HepG2 (cell line): ENCODE measurements at regions not wholly inside any gene's neighbourhood (a gene's known extent, or its start where the extent isn't known, plus 50 kb on each side); places are given as distances from the start of the nearest gene placed in this dataset.

Experiments
- ATAC-seq: fragments of 200-7000 bp; cut with Tn5 transposase; 3 replicates; pipeline ENCODE4 v1.9.1; 2020; ENCODE audit warnings: mild to moderate bottlenecking, moderate library complexity
- BruUV-seq: library from RNA; stranded (reverse); fragments of 400-500 nt; replicated peaks from 2 replicates; lab custom pipeline; 2021; lab: Mats Ljungman, UMichigan
- CTCF ChIA-PET: fragments of 300-600 bp; formaldehyde crosslinking; extraction: SDS; loops from one replicate; lab custom pipeline; 2021; ENCODE audit warnings: low total read pairs, inconsistent platforms, low intra/inter-chr PET ratio; lab: Yijun Ruan, JAX
- POLR2A ChIA-PET: fragments of 350-600 bp; sonication (Branson Sonifier 250); formaldehyde crosslinking; loops from one replicate; lab custom pipeline; 2020; ENCODE audit warnings: antibody characterized with exemption, inconsistent platforms; lab: Yijun Ruan, JAX
- DNase-seq: peaks from one replicate; pipeline ENCODE4 v3.0.0-alpha.2; 2015; ENCODE audit warnings: low spot score
- FAIRE-seq: peaks from 3 replicates; lab custom pipeline; 2011; peaks lifted over from hg19 to GRCh38; lab: Jason Lieb, UNC
- H2AFZ ChIP-seq: one replicate; pipeline ENCODE4 v1.6.1; 2011; ENCODE audit warnings: low read length, inconsistent platforms
- H3K27ac ChIP-seq: fragments of 300-600 bp; 3 replicates; pipeline ENCODE4 v1.8.0; 2011; ENCODE audit warnings: mixed run types, mild to moderate bottlenecking, mixed read lengths, low read length, inconsistent platforms; ENCODE audit not compliant: insufficient read depth; ENCODE audit errors: extremely low read length
- H3K27me3 ChIP-seq, 2 experiments: fragments of 200-600 bp in 1 of 2; 2 replicates in 1 of 2; 3 replicates in 1 of 2; pipeline versions ENCODE4 v1.6.0 to v1.8.0; 2011; ENCODE audit warnings: low read length in 2 of 2, mild to moderate bottlenecking in 2 of 2, moderate library complexity in 2 of 2, inconsistent platforms in 1 of 2; ENCODE audit not compliant: insufficient read depth in 2 of 2, control insufficient read depth in 1 of 2
- H3K36me3 ChIP-seq, 2 experiments: fragments of 200-600 bp in 1 of 2; replicated peaks in 1 of 2; 2 replicates in 1 of 2; 3 replicates in 1 of 2; pipeline versions ENCODE4 v1.5.1 to v1.8.0; 2011; ENCODE audit warnings: low read length in 2 of 2, inconsistent platforms in 1 of 2; ENCODE audit not compliant: insufficient read depth in 2 of 2, control insufficient read depth in 1 of 2
- H3K4me1 ChIP-seq: 2 replicates; pipeline ENCODE4 v1.5.1; 2012; ENCODE audit warnings: low read length, inconsistent platforms; ENCODE audit not compliant: insufficient read depth
- H3K4me2 ChIP-seq: 2 replicates; pipeline ENCODE4 v1.6.0; 2011; ENCODE audit warnings: low read depth, low read length, inconsistent platforms
- H3K4me3 ChIP-seq, 3 experiments: fragments of 200-600 bp in 1 of 3; sonication (generic), shearing (Covaris generic) in 1 of 3; replicated peaks in 1 of 3; 2 replicates each; pipeline ENCODE4 v1.5.1; 2011 to 2016; ENCODE audit warnings: low read length in 3 of 3, inconsistent platforms in 2 of 3, low read depth in 2 of 3, mild to moderate bottlenecking in 2 of 3, control low read depth in 1 of 3, mixed read lengths in 1 of 3; ENCODE audit not compliant: insufficient read depth in 1 of 3
- H3K79me2 ChIP-seq: one replicate; pipeline ENCODE4 v1.6.1; 2011; ENCODE audit warnings: low read length, inconsistent platforms; ENCODE audit not compliant: insufficient read depth
- H3K9ac ChIP-seq: 2 replicates; pipeline ENCODE4 v1.6.0; 2011; ENCODE audit warnings: mild to moderate bottlenecking, low read depth, low read length, inconsistent platforms; ENCODE audit not compliant: insufficient read depth
- H3K9me3 ChIP-seq: 2 replicates; pipeline ENCODE4 v1.5.1; 2012; ENCODE audit warnings: mild to moderate bottlenecking, low read length
- H4K20me1 ChIP-seq: 2 replicates; pipeline ENCODE4 v1.6.0; 2011; ENCODE audit warnings: inconsistent platforms, mild to moderate bottlenecking, low read length, moderate library complexity; ENCODE audit not compliant: insufficient read depth
- BCL6 ChIP-seq: IDR thresholded peaks from 2 replicates; pipeline ENCODE4 v1.6.1; 2016; ENCODE audit warnings: missing genetic modification reagents, missing compliant biosample characterization
- ETV6 ChIP-seq: sonication (generic); formaldehyde crosslinking; conservative IDR thresholded peaks from 2 replicates; pipeline ENCODE4 v1.4.0; 2020; ENCODE audit warnings: missing genetic modification reagents
- HNF4A ChIP-seq: sonication (generic); formaldehyde crosslinking; IDR thresholded peaks from 2 replicates; pipeline ENCODE4 v1.4.0; 2020; ENCODE audit warnings: missing genetic modification reagents
- KLF9 ChIP-seq: IDR thresholded peaks from 2 replicates; pipeline ENCODE4 v1.6.1; 2016; ENCODE audit warnings: low read depth
- POLR2AphosphoS5 ChIP-seq: IDR thresholded peaks from 2 replicates; pipeline ENCODE4 v1.6.1; 2012; ENCODE audit warnings: low read depth, low read length
- RXRA ChIP-seq: sonication (generic); formaldehyde crosslinking; IDR thresholded peaks from 2 replicates; pipeline ENCODE4 v1.5.1; 2020; ENCODE audit warnings: missing genetic modification reagents
- SRY ChIP-seq: sonication (generic); formaldehyde crosslinking; IDR thresholded peaks from 2 replicates; pipeline ENCODE4 v1.8.0; 2022; ENCODE audit warnings: mild to moderate bottlenecking, missing genetic modification reagents
- TP53 ChIP-seq: sonication (generic); formaldehyde crosslinking; conservative IDR thresholded peaks from 2 replicates; pipeline ENCODE4 v1.4.0; 2020; ENCODE audit warnings: missing genetic modification reagents
- ZBTB38 ChIP-seq: sonication (generic); formaldehyde crosslinking; IDR thresholded peaks from 2 replicates; pipeline ENCODE4 v1.5.1; 2020; ENCODE audit warnings: mild to moderate bottlenecking, missing genetic modification reagents
- ZNF605 ChIP-seq: sonication (generic); formaldehyde crosslinking; IDR thresholded peaks from 2 replicates; pipeline ENCODE4 v1.8.0; 2022; ENCODE audit warnings: mild to moderate bottlenecking, missing genetic modification reagents
- ZSCAN31 ChIP-seq: sonication (generic); formaldehyde crosslinking; IDR thresholded peaks from 2 replicates; pipeline ENCODE4 v1.5.0; 2020; ENCODE audit warnings: low read depth, mild to moderate bottlenecking, missing genetic modification reagents
- WGBS: methylation state at CpG from one replicate; pipeline ENCODE4 v1.1.6; 2017; ENCODE audit warnings: low lambda C conversion rate; 5-methylcytosine and 5-hydroxymethylcytosine counted together
- in situ Hi-C: cut with HindIII; loops from 2 replicates; pipeline ENCODE4 v1.10.0; 2017; ENCODE audit warnings: low pct_unique_long_range_greater_than_20kb; ENCODE audit not compliant: extremely low pct_ligation_motif_present
- intact Hi-C: fragments of 100-400 bp; cut with micrococcal nuclease; formaldehyde crosslinking; loops from one replicate; pipeline ENCODE4 v1.10.0; 2022; ENCODE audit not compliant: unreplicated experiment
- TF ChIP-seq, protein P1 (sequence below): sonication (generic); formaldehyde crosslinking; IDR thresholded peaks from 2 replicates; pipeline ENCODE4 v1.4.0; 2020; ENCODE audit warnings: mild to moderate bottlenecking, missing genetic modification reagents
- TF ChIP-seq, protein P2 (sequence below): sonication (generic); formaldehyde crosslinking; IDR thresholded peaks from 2 replicates; pipeline ENCODE4 v1.9.0; 2021; ENCODE audit warnings: missing genetic modification reagents, borderline replicate concordance
- TF ChIP-seq, protein P3 (sequence below): sonication (generic); formaldehyde crosslinking; conservative IDR thresholded peaks from 2 replicates; pipeline ENCODE4 v1.4.0; 2020; ENCODE audit warnings: missing genetic modification reagents

DNA sequence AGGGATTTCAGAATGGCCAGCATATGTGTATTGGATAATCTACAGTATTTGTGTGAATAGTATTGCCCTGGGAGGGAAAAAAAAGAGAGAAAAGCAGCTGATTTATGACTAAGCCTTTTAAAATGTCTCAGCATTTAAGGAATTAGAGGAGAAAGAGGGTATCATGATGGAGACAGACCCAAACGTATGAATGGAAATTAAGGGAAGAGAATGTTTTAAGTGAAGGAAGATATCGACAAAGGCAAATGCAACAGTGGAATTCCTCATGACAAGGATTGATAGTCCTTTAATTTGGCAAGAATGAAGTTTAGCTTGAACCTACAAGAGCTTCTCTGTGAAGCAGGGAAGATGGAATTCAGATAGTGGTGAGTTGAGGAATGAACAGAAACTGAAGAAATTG, 367.3 kb upstream of the POU3F2 start:
- intact Hi-C loops (no loop called here), in situ Hi-C loops (no loop called here)
- Histone ChIP-seq H3K27ac (no peak overlapping the region), H3K4me3 (no peak overlapping the region), H3K4me1 (no peaks in the 10 kb centered on the region), H3K4me2 (no peak overlapping the region), H3K9ac (no peak overlapping the region), H3K9me3 (no peaks in the 10 kb centered on the region), H3K36me3 (no peaks in the 10 kb centered on the region), H3K27me3 (no peaks in the 10 kb centered on the region), H3K79me2 (no peaks in the 10 kb centered on the region), H4K20me1 (no peaks in the 10 kb centered on the region), H2AFZ (no peak overlapping the region)
- POLR2A ChIA-PET: no interaction called here
- WGBS: 1% methylated on average over 2 of the region's 2 CpGs
- TF ChIP-seq ETV6 (CRISPR knock-in tag) (no peak), ZNF605 (CRISPR knock-in tag) (no peak), ZSCAN31 (CRISPR knock-in tag) (no peak), SRY (CRISPR knock-in tag) (no peak)
- BruUV-seq: no TSS peak
- no peak for DNase-seq
- ATAC-seq: no peak
- CTCF ChIA-PET: no interaction called here
- FAIRE-seq: no peak

DNA sequence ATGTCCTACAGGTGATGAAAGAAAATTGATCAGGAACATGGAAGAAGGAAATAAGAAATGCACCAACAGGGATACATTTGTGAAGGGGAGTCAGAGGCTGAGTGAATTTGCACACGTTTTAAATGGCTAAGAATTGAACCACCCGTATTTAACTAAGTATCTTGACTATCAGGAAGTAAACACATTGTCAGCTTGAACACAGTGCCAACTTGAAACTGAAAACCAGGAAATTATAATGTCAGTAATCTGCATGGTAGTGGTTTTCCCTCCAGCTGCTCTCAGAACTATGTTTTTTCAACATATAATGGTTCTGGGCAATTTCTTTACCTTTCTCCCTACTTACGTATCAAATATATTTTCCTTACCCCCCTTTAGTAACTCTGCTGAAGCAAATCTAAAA, 366.5 kb upstream of the POU3F2 start:
- Histone ChIP-seq H3K36me3 (no peaks in the 10 kb centered on the region), H3K4me3 (no peak overlapping the region), H3K9me3 (no peaks in the 10 kb centered on the region), H3K79me2 (no peaks in the 10 kb centered on the region), H3K27me3 (no peaks in the 10 kb centered on the region), H4K20me1 (no peaks in the 10 kb centered on the region), H3K4me2 (no peak overlapping the region), H2AFZ (no peak overlapping the region), H3K27ac (no peak overlapping the region), H3K9ac (no peak overlapping the region), H3K4me1 (no peaks in the 10 kb centered on the region)
- no TSS peak for BruUV-seq
- DNase-seq: no peak
- POLR2A ChIA-PET: no interaction called here
- WGBS: 0% methylated on average over 3 of the region's 3 CpGs
- intact Hi-C loops: no loop called here
- in situ Hi-C loops: no loop called here
- no peak for FAIRE-seq
- CTCF ChIA-PET: no interaction called here
- no peak for ATAC-seq
- TF ChIP-seq KLF9 (CRISPR knock-in tag) (no peak), ZBTB38 (CRISPR knock-in tag) (no peak), RXRA (CRISPR knock-in tag) (no peak), HNF4A (no peak), BCL6 (CRISPR knock-in tag) (no peak), TP53 (CRISPR knock-in tag) (no peak), POLR2AphosphoS5 (no peak)
- TF ChIP-seq, protein P1, sequence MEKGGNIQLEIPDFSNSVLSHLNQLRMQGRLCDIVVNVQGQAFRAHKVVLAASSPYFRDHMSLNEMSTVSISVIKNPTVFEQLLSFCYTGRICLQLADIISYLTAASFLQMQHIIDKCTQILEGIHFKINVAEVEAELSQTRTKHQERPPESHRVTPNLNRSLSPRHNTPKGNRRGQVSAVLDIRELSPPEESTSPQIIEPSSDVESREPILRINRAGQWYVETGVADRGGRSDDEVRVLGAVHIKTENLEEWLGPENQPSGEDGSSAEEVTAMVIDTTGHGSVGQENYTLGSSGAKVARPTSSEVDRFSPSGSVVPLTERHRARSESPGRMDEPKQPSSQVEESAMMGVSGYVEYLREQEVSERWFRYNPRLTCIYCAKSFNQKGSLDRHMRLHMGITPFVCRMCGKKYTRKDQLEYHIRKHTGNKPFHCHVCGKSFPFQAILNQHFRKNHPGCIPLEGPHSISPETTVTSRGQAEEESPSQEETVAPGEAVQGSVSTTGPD (CRISPR knock-in tag): no peak
- TF ChIP-seq, protein P2, sequence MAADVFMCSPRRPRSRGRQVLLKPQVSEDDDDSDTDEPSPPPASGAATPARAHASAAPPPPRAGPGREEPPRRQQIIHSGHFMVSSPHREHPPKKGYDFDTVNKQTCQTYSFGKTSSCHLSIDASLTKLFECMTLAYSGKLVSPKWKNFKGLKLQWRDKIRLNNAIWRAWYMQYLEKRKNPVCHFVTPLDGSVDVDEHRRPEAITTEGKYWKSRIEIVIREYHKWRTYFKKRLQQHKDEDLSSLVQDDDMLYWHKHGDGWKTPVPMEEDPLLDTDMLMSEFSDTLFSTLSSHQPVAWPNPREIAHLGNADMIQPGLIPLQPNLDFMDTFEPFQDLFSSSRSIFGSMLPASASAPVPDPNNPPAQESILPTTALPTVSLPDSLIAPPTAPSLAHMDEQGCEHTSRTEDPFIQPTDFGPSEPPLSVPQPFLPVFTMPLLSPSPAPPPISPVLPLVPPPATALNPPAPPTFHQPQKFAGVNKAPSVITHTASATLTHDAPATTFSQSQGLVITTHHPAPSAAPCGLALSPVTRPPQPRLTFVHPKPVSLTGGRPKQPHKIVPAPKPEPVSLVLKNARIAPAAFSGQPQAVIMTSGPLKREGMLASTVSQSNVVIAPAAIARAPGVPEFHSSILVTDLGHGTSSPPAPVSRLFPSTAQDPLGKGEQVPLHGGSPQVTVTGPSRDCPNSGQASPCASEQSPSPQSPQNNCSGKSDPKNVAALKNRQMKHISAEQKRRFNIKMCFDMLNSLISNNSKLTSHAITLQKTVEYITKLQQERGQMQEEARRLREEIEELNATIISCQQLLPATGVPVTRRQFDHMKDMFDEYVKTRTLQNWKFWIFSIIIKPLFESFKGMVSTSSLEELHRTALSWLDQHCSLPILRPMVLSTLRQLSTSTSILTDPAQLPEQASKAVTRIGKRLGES (CRISPR knock-in tag): no peak
- TF ChIP-seq, protein P3, sequence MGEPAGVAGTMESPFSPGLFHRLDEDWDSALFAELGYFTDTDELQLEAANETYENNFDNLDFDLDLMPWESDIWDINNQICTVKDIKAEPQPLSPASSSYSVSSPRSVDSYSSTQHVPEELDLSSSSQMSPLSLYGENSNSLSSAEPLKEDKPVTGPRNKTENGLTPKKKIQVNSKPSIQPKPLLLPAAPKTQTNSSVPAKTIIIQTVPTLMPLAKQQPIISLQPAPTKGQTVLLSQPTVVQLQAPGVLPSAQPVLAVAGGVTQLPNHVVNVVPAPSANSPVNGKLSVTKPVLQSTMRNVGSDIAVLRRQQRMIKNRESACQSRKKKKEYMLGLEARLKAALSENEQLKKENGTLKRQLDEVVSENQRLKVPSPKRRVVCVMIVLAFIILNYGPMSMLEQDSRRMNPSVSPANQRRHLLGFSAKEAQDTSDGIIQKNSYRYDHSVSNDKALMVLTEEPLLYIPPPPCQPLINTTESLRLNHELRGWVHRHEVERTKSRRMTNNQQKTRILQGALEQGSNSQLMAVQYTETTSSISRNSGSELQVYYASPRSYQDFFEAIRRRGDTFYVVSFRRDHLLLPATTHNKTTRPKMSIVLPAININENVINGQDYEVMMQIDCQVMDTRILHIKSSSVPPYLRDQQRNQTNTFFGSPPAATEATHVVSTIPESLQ: no peak
